ENCODE measurements at regions not wholly inside any gene's neighbourhood (a gene's known extent, or its start where the extent isn't known, plus 50 kb on each side); places are given as distances from the start of the nearest gene placed in this dataset.

- Histone ChIP-seq H3K9me2 (ENCODE audit: insufficient read depth) (no peaks in the 10 kb centered on the region), H3K4me2 (no peak overlapping the region), H3F3A (ENCODE audit: insufficient read depth, low read depth) (no peaks in the 10 kb centered on the region), H3K36me3 (ENCODE audit: low read depth) (no peaks in the 10 kb centered on the region), H3K9me3 (ENCODE audit: insufficient read depth, low read depth) (no peaks in the 10 kb centered on the region), H4K20me1 (ENCODE audit: insufficient read depth) (no peaks in the 10 kb centered on the region), H3K27me3 (ENCODE audit: insufficient read depth, low read depth) (peaks cover 17% of the 10 kb centered on the region), H3K4me1 (replicated peaks; ENCODE audit: insufficient read depth) (no peaks in the 10 kb centered on the region), H3K4me3 (no peak overlapping the region), H3K27ac (no peak overlapping the region), H3K79me2 (ENCODE audit: low read depth) (no peaks in the 10 kb centered on the region), H2AFZ (no peak overlapping the region)
- no TSS peak for BruUV-seq (replicated peaks)
- TF ChIP-seq CTCF (conservative IDR thresholded peaks at IDR 0.05) (no peak), EZH2 (IDR thresholded peaks at IDR 0.05; ENCODE audit: low read depth) (no peak)
- intact Hi-C loops (cut with micrococcal nuclease; ENCODE audit: unreplicated experiment), result no loop called here
- POLR2A ChIA-PET (ENCODE audit: unreplicated experiment), result no interaction called here
- no peak for DNase-seq
- CTCF ChIA-PET, result no interaction called here
These were observed 93.8 kb upstream of the SKOR2 start for GRCh38 chr18:47345291-47345690.

- POLR2A ChIA-PET (ENCODE audit: unreplicated experiment), result no interaction called here
- H2AFZ ChIP-seq, result no peak overlapping the region
- intact Hi-C loops (cut with micrococcal nuclease; ENCODE audit: unreplicated experiment), result no loop called here
These were observed 91.8 kb upstream of the SKOR2 start for GRCh38 chr18:47343291-47343690.

DNA sequence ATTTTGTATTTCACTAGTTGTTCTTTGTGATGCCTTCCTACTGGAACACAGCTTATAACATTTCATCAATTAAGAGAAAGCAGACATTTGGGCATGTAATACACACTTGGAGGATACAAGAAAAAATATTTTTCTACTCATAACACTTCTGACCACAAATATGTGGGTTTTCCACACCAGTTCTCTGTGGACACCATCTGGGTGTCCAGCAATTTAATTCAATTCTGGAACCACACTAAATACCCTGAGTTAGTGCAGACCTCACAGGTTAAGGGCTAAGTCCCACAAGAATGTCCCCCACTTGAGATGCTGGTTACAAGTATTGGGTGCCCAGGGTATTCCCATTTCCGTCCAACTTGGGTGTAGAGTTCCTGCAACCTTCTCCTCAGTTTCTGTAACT, 91.1 kb upstream of the SKOR2 start:
- Histone ChIP-seq H2AFZ (no peak overlapping the region), H3K9me2 (ENCODE audit: insufficient read depth) (no peaks in the 10 kb centered on the region), H3F3A (ENCODE audit: insufficient read depth, low read depth) (no peaks in the 10 kb centered on the region), H3K36me3 (ENCODE audit: low read depth) (no peaks in the 10 kb centered on the region), H4K20me1 (ENCODE audit: insufficient read depth) (no peaks in the 10 kb centered on the region), H3K4me3 (no peak overlapping the region), H3K27me3 (ENCODE audit: insufficient read depth, low read depth) (peaks cover 21% of the 10 kb centered on the region), H3K27ac (no peak overlapping the region), H3K9me3 (ENCODE audit: insufficient read depth, low read depth) (no peaks in the 10 kb centered on the region), H3K79me2 (ENCODE audit: low read depth) (no peaks in the 10 kb centered on the region), H3K4me1 (replicated peaks; ENCODE audit: insufficient read depth) (no peaks in the 10 kb centered on the region), H3K4me2 (no peak overlapping the region)
- intact Hi-C loops (cut with micrococcal nuclease; ENCODE audit: unreplicated experiment), result no loop called here
- no peak for DNase-seq
- ChIA-PET POLR2A (ENCODE audit: unreplicated experiment) (no interaction called here), CTCF (no interaction called here)
- no peak for TF ChIP-seq EZH2 (IDR thresholded peaks at IDR 0.05; ENCODE audit: low read depth)
- no peak for TF ChIP-seq CTCF (conservative IDR thresholded peaks at IDR 0.05)
- BruUV-seq (replicated peaks), result no TSS peak

More at GRCh38 chr18:47343291-47343690, 91.8 kb upstream of the SKOR2 start:
- no TSS peak for BruUV-seq (replicated peaks)
- H3K36me3 ChIP-seq (ENCODE audit: low read depth), result no peaks in the 10 kb centered on the region
- H3K9me3 ChIP-seq (ENCODE audit: insufficient read depth, low read depth), result no peaks in the 10 kb centered on the region
- TF ChIP-seq CTCF (conservative IDR thresholded peaks at IDR 0.05) (no peak), EZH2 (IDR thresholded peaks at IDR 0.05; ENCODE audit: low read depth) (no peak)
- H3F3A ChIP-seq (ENCODE audit: insufficient read depth, low read depth), result no peaks in the 10 kb centered on the region
- H3K79me2 ChIP-seq (ENCODE audit: low read depth), result no peaks in the 10 kb centered on the region
- no peaks in the 10 kb centered on the region for H3K4me1 ChIP-seq (replicated peaks; ENCODE audit: insufficient read depth)
- no peak overlapping the region for H3K4me3 ChIP-seq
- H3K27ac ChIP-seq, result no peak overlapping the region
- no peaks in the 10 kb centered on the region for H4K20me1 ChIP-seq (ENCODE audit: insufficient read depth)
- H3K4me2 ChIP-seq, result no peak overlapping the region
- peaks cover 17% of the 10 kb centered on the region for H3K27me3 ChIP-seq (ENCODE audit: insufficient read depth, low read depth)
- DNase-seq, result no peak
- CTCF ChIA-PET, result no interaction called here
- no peaks in the 10 kb centered on the region for H3K9me2 ChIP-seq (ENCODE audit: insufficient read depth)
